Activated naive CD4-positive, alpha-beta T cell (primary cell): ENCODE measurements at regions not wholly inside any gene's neighbourhood (a gene's known extent, or its start where the extent isn't known, plus 50 kb on each side); places are given as distances from the start of the nearest gene placed in this dataset.
"Not testable (repeated sequence)": the region's sequence is repeated elsewhere in the genome, so short reads cannot be mapped to it uniquely, and the experiment has no call there.

Source experiments
- DNase-seq, 4 experiments: peaks; one replicate each; lab custom pipeline; 2025; lab: John Stamatoyannopoulos, UW

GRCh38 chr4:12697970-12698369, 786.2 kb downstream of the RAB28 start:
- no peak for DNase-seq

GRCh38 chr4:12692815-12693214, 791.3 kb downstream of the RAB28 start:
- no peak for DNase-seq

GRCh38 chr4:12691168-12691567, 793.0 kb downstream of the RAB28 start:
- no peak for DNase-seq

GRCh38 chr4:12689457-12689856, 794.7 kb downstream of the RAB28 start:
- DNase-seq = no peak

- DNase-seq = no peak
Observed at GRCh38 chr4:12679217-12679616, 804.9 kb downstream of the RAB28 start.

- DNase-seq = no peak
Observed at GRCh38 chr4:12674184-12674583, 810.0 kb downstream of the RAB28 start.

GRCh38 chr4:12672303-12672702, 811.8 kb downstream of the RAB28 start:
- DNase-seq = no peak

- DNase-seq = no peak
Observed at GRCh38 chr4:12658146-12658545, 826.0 kb downstream of the RAB28 start.

GRCh38 chr4:12651876-12652275, 832.3 kb downstream of the RAB28 start:
- no peak for DNase-seq

- DNase-seq = no peak
Observed at GRCh38 chr4:12645732-12646131, 838.4 kb downstream of the RAB28 start.

GRCh38 chr4:12644261-12644660, 839.9 kb downstream of the RAB28 start:
- no peak for DNase-seq

GRCh38 chr4:12636191-12636590, 847.9 kb downstream of the RAB28 start:
- no peak for DNase-seq

GRCh38 chr4:12635629-12636028, 848.5 kb downstream of the RAB28 start:
- DNase-seq = no peak

GRCh38 chr4:12633053-12633651, 851.0 kb downstream of the RAB28 start:
- peak; percentile 38 to 48 (median 42) for DNase-seq

- DNase-seq = no peak
Observed at GRCh38 chr4:12615822-12616221, 868.3 kb downstream of the RAB28 start.

GRCh38 chr4:12612876-12613275, 871.3 kb downstream of the RAB28 start:
- no peak for DNase-seq

GRCh38 chr4:12609212-12609875, 874.8 kb downstream of the RAB28 start:
- not testable (repeated sequence) for DNase-seq

GRCh38 chr4:12595986-12596385, 888.2 kb downstream of the RAB28 start:
- DNase-seq = no peak

GRCh38 chr4:12595489-12595888, 888.7 kb downstream of the RAB28 start:
- no peak for DNase-seq

GRCh38 chr4:12588582-12588981, 895.6 kb downstream of the RAB28 start:
- DNase-seq = no peak

- no peak for DNase-seq
Observed at GRCh38 chr4:12586242-12587006, 897.7 kb downstream of the RAB28 start.

- no peak for DNase-seq
Observed at GRCh38 chr4:12584116-12584875, 899.8 kb downstream of the RAB28 start.
